Smooth muscle cell of the brain vasculature (primary cell): ENCODE measurements at regions not wholly inside any gene's neighbourhood (a gene's known extent, or its start where the extent isn't known, plus 50 kb on each side); places are given as distances from the start of the nearest gene placed in this dataset.

Experiments used
- DNase-seq: peaks from one replicate; pipeline ENCODE4 v3.0.0-alpha.2; 2012; ENCODE audit warnings: low read depth, low spot score

DNA sequence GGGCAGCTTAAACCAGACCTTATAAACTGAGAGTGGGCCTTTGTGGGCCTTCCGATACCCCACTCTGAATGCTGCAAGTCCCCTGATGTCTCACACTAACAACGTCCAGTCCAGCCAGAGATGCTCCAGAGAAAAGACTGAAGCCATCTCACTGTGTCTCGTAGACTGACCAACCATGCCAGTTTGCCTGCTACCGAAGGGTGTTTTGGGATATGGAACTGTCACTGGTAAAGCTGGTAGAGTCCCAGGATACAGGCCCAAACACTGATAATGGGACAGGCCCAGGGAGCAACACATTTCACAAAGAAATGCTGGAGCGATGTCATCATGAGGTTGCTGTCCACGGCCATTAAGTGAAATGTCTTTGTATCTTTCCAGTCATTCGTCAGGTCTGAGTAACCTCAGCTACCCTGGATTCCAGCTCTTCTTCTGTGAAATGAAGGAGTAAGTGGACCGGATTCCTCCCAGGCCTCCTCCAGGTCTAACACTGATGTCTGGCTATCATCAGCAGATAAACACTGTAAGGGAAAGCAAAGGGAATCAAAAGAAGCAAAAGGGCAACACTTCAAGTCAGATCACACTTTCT is 81.6 kb downstream of the SLC5A7 start:
- DNase-seq = no peak

DNA sequence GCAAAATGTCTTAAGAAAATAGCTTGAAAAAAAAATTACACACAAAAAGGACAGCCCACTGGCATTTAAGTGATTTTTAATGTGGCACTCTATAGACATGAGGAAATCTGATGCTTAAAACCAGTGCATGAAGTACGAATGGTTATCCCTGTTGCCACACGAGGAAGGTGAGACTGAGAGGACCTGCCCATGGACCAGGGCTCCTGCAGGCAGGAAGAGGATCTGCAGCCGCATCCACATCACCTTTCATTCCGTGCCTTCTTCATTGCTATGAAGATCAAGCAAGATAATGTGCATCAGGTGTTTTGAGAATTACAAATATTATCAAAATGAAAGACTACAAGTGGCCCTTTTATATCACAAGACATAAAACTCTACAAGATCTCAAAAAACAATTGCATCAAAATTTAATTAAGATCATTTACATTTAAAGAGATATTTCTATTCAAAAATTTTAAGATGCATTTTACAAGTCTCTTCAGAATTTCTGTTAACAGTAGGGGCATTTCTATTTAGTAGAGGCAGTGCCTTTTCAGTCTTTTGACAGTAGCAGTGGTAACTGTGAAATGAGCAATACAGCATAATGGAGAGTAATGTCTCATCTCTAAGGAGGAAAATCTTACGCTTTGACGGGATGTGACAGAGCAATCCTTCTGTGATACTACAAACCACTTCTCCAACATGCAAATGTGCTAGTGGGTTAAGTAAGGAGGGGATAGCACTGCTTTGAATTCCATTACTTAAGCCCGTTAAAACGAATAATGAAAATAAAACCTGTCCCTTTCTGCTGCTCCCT is 83.4 kb downstream of the SLC5A7 start:
- DNase-seq = no peak

DNA sequence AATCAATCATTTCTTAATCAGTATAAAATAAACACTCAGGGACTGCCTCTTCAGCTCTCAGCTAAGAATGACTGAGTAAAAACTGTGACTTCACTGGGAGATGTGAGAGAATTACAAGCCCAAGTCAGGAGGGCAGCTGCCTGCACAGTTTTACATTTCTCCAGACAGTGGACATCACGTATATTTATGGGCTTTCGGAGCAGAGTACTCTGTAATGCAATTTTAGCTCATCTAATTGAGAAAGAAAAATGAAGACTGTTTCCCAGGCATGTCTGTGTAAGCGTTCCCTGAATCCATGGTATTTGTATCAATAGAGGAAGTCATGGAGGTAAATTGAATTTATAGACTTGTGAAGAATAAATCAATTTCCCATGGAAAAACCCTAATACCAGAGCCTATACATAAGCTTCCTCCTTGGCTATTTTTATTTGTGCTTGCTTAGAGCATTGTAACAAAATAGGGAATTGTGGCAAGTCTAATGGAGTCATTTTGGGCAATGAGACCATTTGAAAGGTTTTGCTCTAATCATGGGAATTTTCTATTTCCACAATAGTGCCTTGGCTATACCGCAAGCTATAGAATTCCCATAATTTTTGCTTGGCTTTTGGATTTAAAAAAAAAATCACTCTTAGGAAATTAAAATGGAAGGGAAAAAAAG is 87.2 kb downstream of the SLC5A7 start:
- no peak for DNase-seq

DNA sequence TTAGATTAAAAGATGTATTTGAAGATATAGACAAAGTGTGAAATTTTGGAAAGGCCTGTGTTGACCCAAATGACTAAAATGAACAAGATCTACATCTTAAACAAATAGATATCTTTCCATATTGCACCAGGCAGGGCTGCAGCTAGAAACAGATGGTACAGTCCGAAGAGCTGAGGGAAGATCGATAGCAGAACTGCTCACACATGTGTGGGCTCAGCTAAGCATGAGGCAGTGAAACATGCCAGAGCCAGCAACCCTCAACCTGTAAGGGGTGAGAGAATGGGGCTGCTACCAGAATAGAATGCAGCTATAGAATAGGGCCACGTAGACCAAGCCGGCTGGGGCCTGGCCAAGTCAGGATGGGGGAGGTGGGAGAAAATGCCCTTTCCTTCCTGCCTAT is 87.8 kb downstream of the SLC5A7 start:
- DNase-seq = no peak

DNA sequence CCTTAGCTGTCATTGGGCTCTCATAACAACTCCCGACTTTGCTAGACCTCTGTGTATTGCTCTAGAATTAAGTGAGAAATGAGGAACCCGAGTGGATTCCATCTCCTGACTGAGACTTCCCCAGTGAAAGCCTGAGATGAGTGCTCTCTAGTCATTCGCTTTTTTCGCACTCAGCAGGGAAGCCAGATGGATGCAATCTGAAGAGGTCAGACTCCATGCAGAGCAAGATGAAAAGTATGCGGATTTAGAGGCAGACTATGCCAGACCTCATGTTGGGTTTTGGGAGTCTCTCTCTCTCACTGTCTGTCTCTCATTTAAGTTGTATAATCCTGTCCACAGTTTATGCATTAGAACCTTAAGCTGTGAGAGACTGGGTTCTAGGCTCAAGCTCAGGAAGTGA is 88.6 kb downstream of the SLC5A7 start:
- DNase-seq = no peak

DNA sequence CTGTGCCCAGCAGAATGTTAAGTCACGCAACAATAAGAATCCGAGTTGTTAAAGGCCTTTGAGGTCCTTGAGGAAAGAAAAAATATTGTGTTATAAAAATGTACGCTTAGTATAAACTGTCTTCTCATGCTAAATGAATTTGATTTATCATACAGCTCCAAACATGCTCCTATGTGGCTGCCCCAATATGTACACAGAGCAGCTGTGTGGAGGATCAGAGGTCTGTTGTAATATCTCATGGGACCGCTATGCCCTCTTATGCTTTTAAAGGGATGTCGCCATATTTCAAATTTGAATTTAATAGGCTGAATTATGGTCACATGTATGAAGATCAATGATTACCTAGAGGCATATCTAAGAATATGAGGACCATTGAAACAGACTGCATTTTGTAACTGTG is 90.2 kb downstream of the SLC5A7 start:
- DNase-seq = no peak

DNA sequence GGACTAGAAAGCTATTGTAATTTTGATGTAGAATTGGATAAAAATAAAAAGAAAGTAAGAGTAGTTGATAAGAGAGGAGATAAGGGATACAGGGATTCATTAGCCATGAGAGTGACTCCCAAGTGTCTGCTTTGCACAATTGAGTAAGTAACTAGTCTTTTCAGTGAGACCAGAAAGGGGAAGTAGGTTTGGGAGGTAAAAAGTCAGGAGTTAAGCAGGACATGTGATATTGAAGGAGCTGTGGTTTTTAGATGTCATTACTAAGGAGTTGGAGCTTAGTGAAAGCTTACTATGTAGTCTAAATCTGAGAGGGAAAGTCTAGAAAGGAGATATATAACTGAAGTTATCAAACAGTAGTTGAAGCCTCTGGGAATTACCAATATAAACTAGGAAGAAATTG is 93.4 kb downstream of the SLC5A7 start:
- no peak for DNase-seq

DNA sequence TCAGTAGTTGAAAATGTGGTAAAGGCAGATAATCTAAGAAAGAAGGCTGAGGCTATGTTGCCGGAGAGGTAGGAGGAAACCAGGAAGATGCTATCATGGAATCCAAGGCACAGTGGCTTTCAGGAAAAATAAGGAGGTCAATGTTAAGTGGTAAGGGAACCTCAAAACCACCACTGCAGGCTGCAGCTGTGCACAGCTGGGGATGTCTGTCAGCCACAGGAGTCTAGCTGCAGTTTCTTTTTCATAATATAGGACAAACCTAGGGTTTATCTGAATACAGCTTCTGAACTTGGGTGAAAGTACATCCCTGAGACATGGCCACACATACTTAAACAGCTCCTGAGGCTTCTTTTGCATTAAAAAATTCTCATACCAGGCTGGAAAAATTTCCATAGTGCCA is 93.9 kb downstream of the SLC5A7 start:
- no peak for DNase-seq

DNA sequence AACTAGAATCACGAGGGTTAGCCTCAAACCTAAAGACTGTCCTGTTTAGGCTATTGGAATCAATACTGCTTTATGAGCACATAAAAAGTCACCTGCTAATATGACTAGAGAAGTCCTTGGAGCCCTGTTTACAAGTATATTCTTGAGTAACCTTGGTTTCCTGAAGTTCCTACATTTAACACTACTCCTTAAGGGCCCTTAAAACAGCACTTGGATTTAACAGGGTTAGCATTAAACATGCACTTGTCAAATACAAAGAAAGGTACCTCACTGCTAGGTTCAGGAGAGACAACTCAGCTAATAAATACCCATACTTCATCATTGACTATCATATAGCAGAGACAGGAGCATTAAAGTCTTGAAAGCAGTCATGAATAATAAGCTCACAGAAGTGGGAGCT is 96.7 kb downstream of the SLC5A7 start:
- no peak for DNase-seq

DNA sequence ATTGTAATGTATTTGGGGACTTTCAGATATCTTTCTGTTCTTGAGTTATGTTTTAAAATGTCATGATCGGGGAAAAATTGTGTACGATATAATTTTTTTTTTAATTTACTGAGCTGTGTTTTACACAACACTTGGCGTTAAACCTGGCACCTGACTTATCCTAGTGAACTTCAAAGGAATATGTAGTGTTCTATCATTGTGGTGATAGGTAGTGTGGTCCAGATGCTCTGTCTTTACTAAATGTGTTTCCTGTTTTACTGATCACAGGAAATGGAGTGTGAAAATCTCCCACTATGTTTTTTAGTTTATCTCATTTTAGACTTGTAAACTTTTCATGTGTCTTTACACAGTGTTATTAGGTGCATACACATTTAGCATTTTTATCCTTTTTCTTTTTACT is 98.0 kb downstream of the SLC5A7 start:
- no peak for DNase-seq

DNA sequence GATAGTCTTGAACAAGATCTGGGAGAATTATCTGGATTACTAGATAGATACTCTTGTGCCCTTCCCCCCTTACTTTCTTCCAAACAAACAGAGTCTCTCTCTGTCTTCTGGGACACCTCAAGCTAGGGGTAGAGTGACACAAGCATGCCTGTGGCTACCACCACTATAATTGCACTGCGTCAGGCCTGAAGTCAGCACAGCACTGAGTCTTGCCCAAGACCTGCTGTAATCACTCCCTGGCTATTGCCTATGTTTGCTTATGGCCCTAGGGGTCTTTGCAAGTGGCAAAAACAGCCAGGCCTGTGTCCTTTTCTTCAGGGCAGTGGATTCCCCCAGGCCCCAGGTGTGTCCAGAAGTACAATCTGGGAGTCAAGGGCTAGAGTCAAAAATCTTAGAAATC is 106.6 kb downstream of the SLC5A7 start:
- DNase-seq = no peak

DNA sequence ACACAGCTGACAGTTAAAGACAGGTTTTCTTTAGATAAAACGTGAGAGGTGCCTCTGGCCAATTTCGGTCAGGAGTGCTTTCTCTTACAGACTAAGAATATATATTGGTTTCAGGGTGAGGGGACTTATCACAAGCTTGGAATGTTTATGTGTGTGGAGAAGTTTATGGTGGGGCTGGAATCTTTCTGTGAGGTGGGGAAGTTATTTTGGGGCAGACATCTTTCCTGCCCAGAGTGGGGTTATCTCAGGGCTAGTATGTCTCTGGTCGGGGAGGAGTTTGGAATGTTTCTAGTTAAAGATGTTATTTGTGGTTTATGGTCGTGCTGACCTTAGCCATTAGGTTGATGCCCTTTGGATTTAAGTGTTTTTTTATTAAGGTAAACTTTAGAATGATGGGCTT is 115.2 kb downstream of the SLC5A7 start:
- no peak for DNase-seq

DNA sequence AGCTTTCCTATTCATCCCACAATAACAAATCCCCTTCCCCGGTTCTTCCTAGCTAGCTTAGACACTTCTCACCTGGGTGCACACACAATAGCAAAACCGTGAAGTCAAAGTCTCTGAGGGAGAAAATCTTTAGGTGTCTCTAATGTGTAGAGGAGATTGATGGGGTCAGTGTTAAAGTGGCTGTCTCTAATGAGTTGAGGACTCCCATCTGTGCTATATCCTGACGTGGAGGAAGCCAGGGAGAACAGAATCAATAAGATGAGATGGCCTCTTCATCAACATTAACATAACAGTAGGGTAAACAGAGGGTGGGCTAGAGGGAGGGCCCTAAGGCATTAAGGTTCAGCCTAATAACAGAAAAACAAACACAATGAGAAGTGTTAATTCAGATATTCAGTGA is 120.4 kb downstream of the SLC5A7 start:
- no peak for DNase-seq

DNA sequence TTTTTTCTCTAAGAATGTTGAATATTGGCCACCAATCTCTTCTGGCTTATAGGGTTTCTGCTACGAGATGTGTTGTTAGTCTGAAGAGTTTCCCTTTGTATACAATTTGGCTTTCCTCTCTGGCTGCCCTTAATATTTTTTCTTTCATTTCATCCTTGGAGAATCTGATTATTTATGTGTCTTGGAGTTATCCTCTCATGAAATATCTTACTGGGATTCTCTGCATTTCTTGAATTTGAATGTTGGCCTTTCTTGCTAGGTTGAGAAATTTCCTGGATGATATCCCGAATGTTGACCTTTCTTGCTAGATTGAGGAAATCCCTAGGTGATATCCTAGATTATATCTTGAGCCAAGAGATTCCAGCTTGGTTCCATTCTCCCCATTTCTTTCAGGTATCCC is 125.6 kb downstream of the SLC5A7 start:
- DNase-seq = no peak

DNA sequence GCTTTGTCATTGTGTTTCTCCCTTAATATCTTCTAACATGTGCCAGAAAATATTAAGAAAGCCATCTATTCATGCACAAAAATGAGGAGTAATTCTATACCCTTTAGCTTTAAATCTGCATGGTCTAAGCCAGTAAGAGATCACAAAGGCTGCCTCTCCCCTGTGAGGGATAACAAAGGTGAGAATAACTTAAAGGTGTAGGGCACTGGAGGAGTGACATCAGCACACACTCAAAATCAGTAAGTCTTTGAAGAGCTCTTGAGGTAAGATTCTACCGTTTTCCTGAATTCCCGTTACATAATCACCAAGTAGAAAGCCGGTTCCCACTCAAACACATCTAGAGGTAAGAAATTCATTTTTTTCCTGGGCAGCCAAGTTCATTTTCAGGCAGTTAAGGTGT is 123.9 kb upstream of the SULT1C3 start:
- DNase-seq = no peak

DNA sequence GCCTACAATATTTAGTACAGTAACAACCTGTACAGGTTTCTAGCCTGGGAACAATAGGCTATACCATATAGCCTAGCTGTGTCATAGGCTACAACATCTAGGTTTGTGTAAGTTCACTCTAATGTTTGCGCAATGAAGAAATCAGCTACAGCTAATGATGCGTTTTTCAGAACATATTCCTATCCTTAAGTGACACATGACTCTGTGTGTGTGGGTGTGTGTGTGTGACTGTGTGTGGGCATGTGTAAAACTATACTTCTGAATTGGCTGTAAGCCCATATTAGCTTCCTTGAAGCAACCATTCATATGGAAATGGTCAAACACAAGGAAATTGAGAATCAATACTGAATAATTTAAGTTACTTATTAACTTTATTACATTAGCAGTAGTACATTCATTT is 120.8 kb upstream of the SULT1C3 start:
- no peak for DNase-seq

DNA sequence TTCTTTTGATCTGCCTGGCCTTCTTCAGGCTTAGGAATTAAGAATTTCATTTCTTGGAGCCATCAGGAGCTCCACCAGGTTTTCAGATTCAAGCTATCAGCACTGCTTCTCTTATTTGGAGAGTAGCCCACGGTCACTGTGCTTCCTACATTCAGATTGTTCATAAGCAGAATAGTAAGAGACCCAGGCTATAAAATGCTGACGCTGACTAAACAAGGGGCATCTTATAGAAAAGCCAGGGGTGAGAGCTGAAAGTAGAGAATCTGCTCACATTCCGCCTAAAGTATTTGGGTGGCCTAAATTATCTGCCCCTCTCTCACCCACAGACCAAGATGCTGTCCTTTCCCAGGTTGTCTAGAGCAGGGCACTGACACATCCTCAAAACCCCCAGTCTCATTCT is 120.3 kb upstream of the SULT1C3 start:
- no peak for DNase-seq

DNA sequence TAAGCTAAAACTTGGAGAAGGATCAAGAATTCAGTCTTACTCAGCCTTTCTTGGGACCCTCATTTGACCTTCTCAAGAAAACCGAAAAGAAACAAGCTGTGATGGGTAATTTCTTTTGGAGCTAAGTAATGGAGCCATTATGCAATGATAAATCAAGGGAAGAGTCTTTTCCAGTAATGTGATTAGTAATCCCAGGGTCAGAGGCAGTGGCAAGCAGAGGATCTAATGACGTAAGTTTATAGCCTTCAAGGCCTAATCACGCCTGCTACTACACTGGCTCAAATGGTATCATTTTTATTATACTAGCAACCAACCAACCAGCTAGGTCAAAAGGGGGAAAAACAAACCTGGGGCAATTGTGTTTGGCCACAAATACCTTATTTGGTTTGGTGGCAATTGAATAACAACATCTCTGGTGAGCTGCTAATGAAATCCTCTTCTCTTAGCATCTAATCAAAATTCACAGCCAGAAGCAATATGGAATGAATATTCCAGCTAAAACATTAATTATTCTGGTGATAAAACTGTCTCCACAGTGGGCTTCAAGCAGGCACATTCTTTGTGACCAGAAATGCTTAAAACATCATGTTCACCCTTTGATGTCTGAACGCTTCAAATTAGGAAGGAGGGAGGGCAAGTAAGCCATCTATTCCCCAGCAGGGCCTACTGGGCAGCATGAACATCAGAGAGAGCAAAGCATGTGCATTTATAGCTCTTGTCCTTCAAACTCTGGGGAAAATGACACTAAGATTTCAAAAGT is 114.9 kb upstream of the SULT1C3 start:
- no peak for DNase-seq

DNA sequence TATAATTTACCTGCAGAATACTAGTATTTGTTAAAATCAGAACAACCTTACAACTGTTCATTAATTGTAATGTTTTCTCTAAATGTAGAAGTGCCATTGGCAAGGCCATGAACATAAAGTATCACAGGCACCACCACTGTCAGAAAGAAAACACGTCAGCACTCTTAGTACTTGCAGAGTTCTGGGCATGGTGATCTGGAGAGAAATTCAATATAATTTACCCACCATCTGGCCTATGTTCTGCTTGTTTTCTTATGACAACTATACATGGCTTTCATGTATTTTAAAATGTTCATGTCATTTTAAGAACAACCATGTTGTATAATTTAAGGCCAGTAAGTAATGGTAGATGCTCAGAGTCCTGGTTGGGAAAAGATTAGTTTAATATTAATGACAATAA is 114.2 kb upstream of the SULT1C3 start:
- DNase-seq = no peak

DNA sequence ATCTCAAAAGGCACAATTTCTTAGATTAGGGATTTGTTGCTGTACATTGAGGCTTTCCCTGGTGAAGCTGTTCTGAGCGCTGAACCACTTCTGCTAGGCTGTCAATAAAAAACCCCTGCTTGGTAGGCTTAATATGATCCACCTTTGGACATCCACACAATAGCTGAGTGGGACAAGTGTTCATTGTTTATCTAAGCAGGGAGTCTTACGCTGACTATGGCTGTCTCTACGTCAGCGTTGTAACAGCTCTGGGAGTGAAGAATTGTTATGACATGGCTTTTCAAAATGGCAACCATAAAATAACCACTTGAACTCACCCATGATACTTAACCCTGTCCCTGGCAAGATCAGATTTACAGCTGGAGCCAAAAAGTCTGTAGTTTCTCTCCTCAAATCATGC is 111.5 kb upstream of the SULT1C3 start:
- DNase-seq = no peak

DNA sequence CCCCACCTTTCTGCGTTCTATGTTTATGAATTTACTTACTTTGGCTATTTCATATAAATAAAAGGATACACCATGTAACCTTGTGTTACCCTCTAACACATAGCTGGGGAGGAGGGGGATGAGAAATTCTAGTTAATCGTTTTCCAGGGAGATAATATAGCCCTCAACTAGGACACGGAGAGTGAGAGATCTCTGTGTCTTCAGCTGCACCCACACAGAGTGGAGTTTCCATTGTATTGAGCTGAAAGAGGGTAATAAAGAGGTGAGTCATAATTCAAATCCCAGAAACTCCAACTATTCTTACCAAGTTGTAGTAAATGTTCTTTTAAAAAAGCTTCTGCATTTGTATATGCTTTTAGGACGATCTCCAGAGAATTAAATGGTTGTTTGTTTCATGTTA is 110.1 kb upstream of the SULT1C3 start:
- no peak for DNase-seq

DNA sequence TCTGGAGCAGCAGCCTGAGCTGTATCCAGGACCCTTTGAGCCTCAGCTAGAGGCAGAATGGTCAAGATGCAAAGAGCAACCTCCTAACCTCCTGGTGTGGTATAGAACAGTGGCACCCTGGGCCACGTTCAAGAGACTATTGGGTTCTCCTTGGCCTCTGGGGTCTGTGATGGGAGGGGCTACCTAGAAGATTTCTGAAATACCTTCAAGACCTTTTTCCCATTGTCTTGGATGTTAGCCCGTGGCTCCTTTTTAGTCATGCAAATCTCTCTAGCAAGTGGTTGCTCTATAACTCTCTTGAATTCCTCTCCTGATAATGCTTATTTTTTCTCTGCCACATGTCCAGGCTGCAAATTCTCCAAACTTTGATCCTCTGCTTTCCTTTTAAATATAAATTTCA is 106.3 kb upstream of the SULT1C3 start:
- DNase-seq = no peak

DNA sequence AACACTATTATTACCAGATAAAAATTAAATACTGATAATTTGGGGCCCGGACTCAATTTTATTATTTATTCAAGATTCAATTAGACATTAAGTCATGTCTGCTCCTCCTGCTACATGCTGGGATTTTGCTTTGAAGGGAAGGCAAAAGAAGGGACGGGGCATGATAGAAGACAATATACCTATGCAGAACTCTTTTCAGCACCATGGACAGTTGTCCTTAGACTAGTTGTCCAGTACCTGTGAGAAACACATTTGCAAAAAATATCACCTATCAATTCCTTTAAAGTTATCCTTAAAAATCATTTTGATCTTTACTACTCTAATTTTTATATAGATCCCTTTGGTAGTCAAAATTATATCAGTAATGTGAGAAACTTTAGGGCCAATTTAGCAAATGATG is 100.2 kb upstream of the SULT1C3 start:
- DNase-seq = peak; percentile 1
